Ectodermal cell (in vitro differentiated cells): ENCODE measurements at regions not wholly inside any gene's neighbourhood (a gene's known extent, or its start where the extent isn't known, plus 50 kb on each side); places are given as distances from the start of the nearest gene placed in this dataset.

Experiments
- H3K27ac ChIP-seq: 2 replicates; pipeline ENCODE4 v1.7.0; 2013; ENCODE audit warnings: mild to moderate bottlenecking, low read depth, low read length; ENCODE audit not compliant: insufficient read depth, poor library complexity, severe bottlenecking
- H3K27me3 ChIP-seq: 2 replicates; pipeline ENCODE4 v1.7.0; 2013; ENCODE audit warnings: mild to moderate bottlenecking, low read length; ENCODE audit not compliant: insufficient read depth, control insufficient read depth, poor library complexity, severe bottlenecking
- H3K36me3 ChIP-seq: one replicate; pipeline ENCODE4 v1.7.0; 2013; ENCODE audit warnings: low read length; ENCODE audit not compliant: control insufficient read depth, insufficient read depth
- H3K4me1 ChIP-seq: one replicate; pipeline ENCODE4 v1.7.0; 2013; ENCODE audit warnings: low read length; ENCODE audit not compliant: control insufficient read depth, insufficient read depth
- H3K4me3 ChIP-seq: 2 replicates; pipeline ENCODE4 v1.7.0; 2013; ENCODE audit warnings: low read depth, low read length, control low read depth; ENCODE audit not compliant: insufficient read depth
- H3K9me3 ChIP-seq: 2 replicates; pipeline ENCODE4 v1.7.0; 2013; ENCODE audit warnings: mild to moderate bottlenecking, low read length, moderate library complexity; ENCODE audit not compliant: control insufficient read depth
- WGBS, 2 experiments: methylation state at CpG; one replicate each; pipeline ENCODE4 v1.1.7; 2013; ENCODE audit warnings: missing lambda C conversion rate in 2 of 2; 5-methylcytosine and 5-hydroxymethylcytosine counted together

GRCh38 chrX:78383594-78383993, 56.2 kb upstream of the CYSLTR1 start:
- H3K4me1 ChIP-seq, result no peaks in the 10 kb centered on the region
- H3K9me3 ChIP-seq, result no peaks in the 10 kb centered on the region
- WGBS, 2 experiments, result 92 to 95% methylated on average over 3 of the region's 3 CpGs

DNA sequence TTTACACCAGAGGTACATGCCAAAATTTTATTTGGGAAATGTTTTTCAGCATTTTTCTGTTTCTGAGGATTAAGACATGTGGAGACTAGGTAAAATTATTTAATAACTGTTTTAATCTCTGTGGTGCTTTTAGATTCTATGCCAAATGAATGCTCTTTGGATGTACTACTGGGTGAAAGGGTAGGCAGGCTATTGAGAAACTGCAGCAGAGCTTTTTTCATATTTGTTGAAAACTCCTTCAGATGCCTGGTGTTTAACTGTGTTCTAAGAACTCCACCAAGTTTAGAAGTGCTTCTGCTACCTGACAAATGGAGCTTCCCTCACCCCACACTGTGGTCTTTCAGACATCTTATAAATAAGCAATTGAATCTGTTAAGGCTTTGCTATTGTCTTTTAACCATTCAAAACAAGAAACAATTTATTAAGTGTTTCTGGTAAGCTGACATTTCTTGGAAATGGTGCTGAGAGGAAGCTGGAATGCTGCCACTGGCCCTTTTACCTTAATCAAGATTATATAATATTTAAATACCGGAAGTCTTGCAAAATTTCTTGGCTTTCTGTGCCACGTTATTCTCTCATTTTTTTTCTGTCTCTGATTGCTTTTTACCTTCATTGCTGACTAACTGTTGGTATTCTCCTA, 51.2 kb upstream of the CYSLTR1 start:
- H3K36me3 ChIP-seq, result no peaks in the 10 kb centered on the region
- WGBS, 2 experiments, result 93 to 100% methylated on average over 2 of the region's 2 CpGs
- no peaks in the 10 kb centered on the region for H3K27me3 ChIP-seq
- H3K4me1 ChIP-seq, result no peaks in the 10 kb centered on the region
- no peak overlapping the region for H3K4me3 ChIP-seq
- no peaks in the 10 kb centered on the region for H3K9me3 ChIP-seq
- no peak overlapping the region for H3K27ac ChIP-seq

More at GRCh38 chrX:78383594-78383993, 56.2 kb upstream of the CYSLTR1 start:
- H3K4me3 ChIP-seq, result no peak overlapping the region
- no peaks in the 10 kb centered on the region for H3K27me3 ChIP-seq
- H3K36me3 ChIP-seq, result no peaks in the 10 kb centered on the region
- no peak overlapping the region for H3K27ac ChIP-seq
